Keratinocyte (primary cell): ENCODE measurements at regions not wholly inside any gene's neighbourhood (a gene's known extent, or its start where the extent isn't known, plus 50 kb on each side); places are given as distances from the start of the nearest gene placed in this dataset.

Source experiments
- DNase-seq: peaks from one replicate; pipeline ENCODE4 v3.0.0-alpha.2; 2011; ENCODE audit warnings: low read depth, missing footprints, low spot score
- FAIRE-seq: peaks from 2 replicates; lab custom pipeline; 2011; peaks lifted over from hg19 to GRCh38; lab: Jason Lieb, UNC
- H2AFZ ChIP-seq: 2 replicates; pipeline ENCODE4 v1.6.0; 2012; ENCODE audit warnings: low read length, control low read depth, inconsistent platforms; ENCODE audit not compliant: control insufficient read depth
- H3K27ac ChIP-seq: 2 replicates; pipeline ENCODE4 v1.5.1; 2011; ENCODE audit warnings: low read length; ENCODE audit not compliant: control insufficient read depth, insufficient read depth
- H3K27me3 ChIP-seq: 3 replicates; pipeline ENCODE4 v1.6.0; 2011; ENCODE audit warnings: low read length; ENCODE audit not compliant: control insufficient read depth, insufficient read depth; ENCODE audit errors: extremely low read depth
- H3K36me3 ChIP-seq, 2 experiments: 2 replicates in 1 of 2; 3 replicates in 1 of 2; pipeline ENCODE4 v1.5.1; 2011; ENCODE audit warnings: low read length in 2 of 2, mild to moderate bottlenecking in 1 of 2; ENCODE audit not compliant: control insufficient read depth in 2 of 2, insufficient read depth in 2 of 2; ENCODE audit errors: extremely low read depth in 1 of 2
- H3K4me1 ChIP-seq: 3 replicates; pipeline ENCODE4 v1.5.1; 2011; ENCODE audit warnings: low read length; ENCODE audit not compliant: control insufficient read depth, insufficient read depth; ENCODE audit errors: extremely low read depth
- H3K4me2 ChIP-seq: 3 replicates; pipeline ENCODE4 v1.6.0; 2011; ENCODE audit warnings: low read depth, low read length; ENCODE audit not compliant: control insufficient read depth, insufficient read depth; ENCODE audit errors: extremely low read depth
- H3K4me3 ChIP-seq, 3 experiments: fragments of 200-600 bp in 1 of 3; sonication (generic) in 1 of 3; 2 replicates in 2 of 3; 3 replicates in 1 of 3; pipeline ENCODE4 v1.5.1; 2011 to 2016; ENCODE audit warnings: low read length in 3 of 3, mild to moderate bottlenecking in 3 of 3, control low read depth in 2 of 3, inconsistent platforms in 1 of 3, low read depth in 1 of 3, mixed read lengths in 1 of 3, mixed run types in 1 of 3, moderate library complexity in 1 of 3; ENCODE audit not compliant: control insufficient read depth in 2 of 3, insufficient read depth in 2 of 3; ENCODE audit errors: extremely low read depth in 1 of 3
- H3K79me2 ChIP-seq: 2 replicates; pipeline ENCODE4 v1.6.0; 2012; ENCODE audit warnings: low read length; ENCODE audit not compliant: control insufficient read depth, insufficient read depth
- H3K9ac ChIP-seq: 3 replicates; pipeline ENCODE4 v1.6.0; 2011; ENCODE audit warnings: low read length; ENCODE audit not compliant: control insufficient read depth, insufficient read depth; ENCODE audit errors: extremely low read depth
- H3K9me1 ChIP-seq: 3 replicates; pipeline ENCODE4 v1.6.0; 2011; ENCODE audit warnings: low read length; ENCODE audit not compliant: control insufficient read depth, insufficient read depth; ENCODE audit errors: extremely low read depth
- H3K9me3 ChIP-seq: 2 replicates; pipeline ENCODE4 v1.5.1; 2012; ENCODE audit warnings: low read depth, low read length; ENCODE audit not compliant: control insufficient read depth
- H4K20me1 ChIP-seq: 3 replicates; pipeline ENCODE4 v1.6.0; 2011; ENCODE audit warnings: low read length; ENCODE audit not compliant: control insufficient read depth, insufficient read depth; ENCODE audit errors: extremely low read depth
- CTCF ChIP-seq, 3 experiments: IDR thresholded peaks in 1 of 3; conservative IDR thresholded peaks in 1 of 3; optimal IDR thresholded peaks in 1 of 3; 2 replicates in 2 of 3; 3 replicates in 1 of 3; pipeline versions ENCODE3 to v1.5.1; 2011; ENCODE audit warnings: low read length in 3 of 3, mild to moderate bottlenecking in 3 of 3, moderate library complexity in 2 of 3, control low read depth in 1 of 3, inconsistent platforms in 1 of 3; ENCODE audit not compliant: insufficient read depth in 2 of 3; ENCODE audit errors: extremely low read depth in 1 of 3
- EZH2 ChIP-seq: IDR thresholded peaks from one replicate; pipeline ENCODE4 v1.6.1; 2012; ENCODE audit warnings: inconsistent platforms, mild to moderate bottlenecking, low read length, moderate library complexity
- dilution Hi-C: fragments of 300-500 bp; cut with MboI; formaldehyde crosslinking; loops from one replicate; pipeline ENCODE4 v1.7.0; 2020; ENCODE audit warnings: low sequenced_read_pairs; ENCODE audit not compliant: extremely low pct_ligation_motif_present

GRCh38 chr2:10977003-10977402 is 65.3 kb downstream of the KCNF1 start:
- H3K9ac ChIP-seq: no peak overlapping the region
- H3K9me1 ChIP-seq: no peaks in the 10 kb centered on the region
- FAIRE-seq: no peak
- H3K36me3 ChIP-seq: no peaks in the 10 kb centered on the region
- H2AFZ ChIP-seq: no peak overlapping the region
- no peaks in the 10 kb centered on the region for H3K79me2 ChIP-seq
- no peaks in the 10 kb centered on the region for H3K9me3 ChIP-seq
- H3K4me2 ChIP-seq: no peak overlapping the region
- H3K27ac ChIP-seq: no peak overlapping the region
- no peaks in the 10 kb centered on the region for H3K4me1 ChIP-seq
- no peak overlapping the region for H3K4me3 ChIP-seq
- dilution Hi-C loops: no loop called here
- no peaks in the 10 kb centered on the region for H4K20me1 ChIP-seq
- TF ChIP-seq CTCF (optimal IDR thresholded peaks at IDR 0.05 in 1 of 3, IDR thresholded peaks at IDR 0.05 in 1 of 3, conservative IDR thresholded peaks at IDR 0.05 in 1 of 3; ENCODE audit: extremely low read depth in 1 of 3, insufficient read depth in 2 of 3, low read length in 3 of 3) (no peak), EZH2 (no peak)
- no peak for DNase-seq
- H3K27me3 ChIP-seq: peaks cover 24% of the 10 kb centered on the region

GRCh38 chr2:10977621-10978020 is 65.9 kb downstream of the KCNF1 start:
- no peak overlapping the region for H3K4me3 ChIP-seq
- H3K9me3 ChIP-seq: no peaks in the 10 kb centered on the region
- peaks cover 26% of the 10 kb centered on the region for H3K27me3 ChIP-seq
- TF ChIP-seq CTCF (optimal IDR thresholded peaks at IDR 0.05 in 1 of 3, IDR thresholded peaks at IDR 0.05 in 1 of 3, conservative IDR thresholded peaks at IDR 0.05 in 1 of 3; ENCODE audit: extremely low read depth in 1 of 3, insufficient read depth in 2 of 3, low read length in 3 of 3) (no peak), EZH2 (no peak)
- H3K4me2 ChIP-seq: no peak overlapping the region
- dilution Hi-C loops: no loop called here
- no peaks in the 10 kb centered on the region for H3K4me1 ChIP-seq
- FAIRE-seq (no peak), DNase-seq (no peak)
- no peaks in the 10 kb centered on the region for H3K79me2 ChIP-seq
- no peaks in the 10 kb centered on the region for H3K36me3 ChIP-seq
- H4K20me1 ChIP-seq: no peaks in the 10 kb centered on the region
- no peaks in the 10 kb centered on the region for H3K9me1 ChIP-seq
- H2AFZ ChIP-seq: no peak overlapping the region
- no peak overlapping the region for H3K9ac ChIP-seq
- no peak overlapping the region for H3K27ac ChIP-seq
